HuH-7.5 (cell line): ENCODE measurements at regions not wholly inside any gene's neighbourhood (a gene's known extent, or its start where the extent isn't known, plus 50 kb on each side); places are given as distances from the start of the nearest gene placed in this dataset.
A peak's percentile ranks its signal among the peaks of the same experiment; 100 is the strongest.
"Not testable (repeated sequence)": the region's sequence is repeated elsewhere in the genome, so short reads cannot be mapped to it uniquely, and the experiment has no call there.

Source experiments
- DNase-seq: peaks from one replicate; pipeline ENCODE4 v3.0.0; 2011; ENCODE audit warnings: low spot score

DNA sequence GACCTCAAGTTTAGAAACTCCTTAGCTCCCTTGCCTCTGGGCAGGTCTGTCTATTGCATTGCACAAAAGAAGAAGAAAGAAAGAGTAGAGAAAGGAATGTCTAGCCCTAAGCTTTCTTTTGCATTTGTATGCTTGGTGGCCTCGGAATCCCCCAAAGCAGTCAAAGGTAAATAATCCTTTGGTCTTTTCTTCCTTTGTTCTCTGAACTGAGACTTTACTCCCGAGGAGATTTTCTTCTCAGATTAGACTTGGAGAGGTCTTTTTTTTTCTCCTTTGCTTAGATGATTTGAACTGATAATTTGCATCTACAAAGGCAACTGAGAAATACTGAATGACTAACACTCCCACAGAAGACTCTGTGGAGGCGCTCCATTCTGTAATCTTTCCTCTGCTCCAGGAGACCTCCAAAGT lies 93.2 kb downstream of the AKR1D1 start:
- no peak for DNase-seq

- DNase-seq = no peak
Measured at GRCh38 chr7:138170298-138170697, 94.0 kb downstream of the AKR1D1 start.

DNA sequence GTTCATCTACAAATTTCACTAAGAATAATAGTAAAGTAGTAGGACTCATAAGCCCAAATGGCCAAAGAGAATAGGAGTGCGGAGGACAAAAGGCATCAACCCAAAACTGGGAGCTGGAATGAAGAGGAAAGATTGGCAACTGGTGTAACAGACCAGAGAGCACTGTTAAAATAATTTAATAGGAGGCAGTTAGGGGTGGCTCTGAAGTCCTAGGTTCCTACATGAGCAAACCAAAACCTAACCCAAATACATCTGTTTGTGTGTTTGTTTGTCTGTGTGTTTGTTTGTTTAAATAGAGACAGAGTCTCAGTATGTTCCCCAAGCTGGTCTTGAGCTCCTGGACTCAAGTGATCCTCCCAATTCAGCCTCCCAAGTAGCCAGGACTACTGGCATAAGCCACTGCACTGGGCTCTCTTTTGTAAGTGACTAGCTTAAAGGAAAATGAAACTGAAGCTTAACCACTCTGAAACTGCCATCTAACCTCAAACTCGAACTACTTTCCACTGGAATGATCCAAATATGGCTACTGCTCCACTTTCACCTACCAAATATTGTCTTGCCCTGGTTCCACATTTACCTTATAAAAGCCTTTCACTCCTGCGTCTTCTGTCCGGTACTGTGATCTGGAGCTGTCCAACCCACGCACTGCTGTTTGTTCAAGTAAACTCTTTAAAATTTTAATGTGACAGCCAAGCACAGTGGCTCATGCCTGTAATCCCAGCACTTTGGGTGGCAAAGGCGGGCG lies 94.9 kb downstream of the AKR1D1 start:
- DNase-seq = no peak

DNA sequence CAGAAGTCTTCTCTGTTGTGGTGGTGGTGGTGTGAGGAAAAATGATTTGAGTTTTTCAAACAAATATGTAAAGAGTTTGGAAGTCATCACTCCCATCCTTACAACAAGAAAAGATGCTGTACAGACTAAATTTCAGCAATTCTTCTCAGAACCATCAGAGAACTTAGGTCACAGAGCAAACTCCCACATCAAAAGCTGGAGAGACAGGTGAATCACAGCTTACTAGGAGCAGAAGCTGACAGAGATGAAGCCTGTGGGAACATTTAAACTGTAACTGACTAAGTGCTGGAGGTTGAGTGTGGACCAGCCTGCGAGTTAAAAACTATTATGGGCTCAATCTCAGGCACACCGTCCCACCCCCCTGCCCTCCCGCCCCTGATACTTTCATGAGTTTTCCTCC lies 97.3 kb downstream of the AKR1D1 start:
- DNase-seq = no peak

GRCh38 chr7:138176060-138176459 lies 99.8 kb downstream of the AKR1D1 start:
- no peak for DNase-seq

GRCh38 chr7:138184191-138184590 lies 107.9 kb downstream of the AKR1D1 start:
- no peak for DNase-seq

DNA sequence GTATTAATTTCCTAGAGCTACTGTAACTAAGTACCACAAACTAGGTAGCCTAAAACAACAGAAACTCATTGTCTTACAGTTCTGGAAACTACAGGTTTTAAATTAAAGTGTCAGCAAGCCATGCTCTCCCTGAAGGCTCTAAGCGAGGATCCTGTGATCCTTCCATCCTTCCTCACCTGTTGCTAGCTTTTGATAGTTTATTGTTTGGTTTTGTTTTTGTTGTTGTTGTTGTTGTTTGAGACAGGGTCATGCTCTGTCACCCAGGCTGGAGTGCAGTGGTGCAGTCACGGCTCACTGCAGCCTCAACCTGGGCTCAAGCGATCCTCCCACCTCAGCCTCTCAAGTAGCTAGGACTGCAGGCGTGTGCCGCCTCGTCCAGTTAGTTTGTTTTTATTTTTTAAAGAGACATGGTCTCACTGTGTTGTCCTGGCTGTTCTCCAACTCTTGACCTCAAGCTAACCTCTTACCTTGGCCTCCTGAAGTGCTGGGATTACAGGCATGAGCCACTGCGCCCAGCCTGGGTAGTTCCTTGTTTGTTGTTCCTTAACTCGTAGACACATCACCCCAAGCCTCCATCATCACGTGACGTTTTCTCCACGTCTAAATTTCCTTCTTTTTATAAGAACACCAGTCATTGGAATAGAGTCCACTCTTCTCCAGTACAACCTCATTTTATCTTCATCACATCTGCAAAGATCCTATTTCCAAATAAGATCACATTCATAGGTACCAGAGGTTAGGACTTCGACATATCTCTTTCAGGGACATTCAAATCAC lies 109.1 kb downstream of the AKR1D1 start:
- no peak for DNase-seq

DNA sequence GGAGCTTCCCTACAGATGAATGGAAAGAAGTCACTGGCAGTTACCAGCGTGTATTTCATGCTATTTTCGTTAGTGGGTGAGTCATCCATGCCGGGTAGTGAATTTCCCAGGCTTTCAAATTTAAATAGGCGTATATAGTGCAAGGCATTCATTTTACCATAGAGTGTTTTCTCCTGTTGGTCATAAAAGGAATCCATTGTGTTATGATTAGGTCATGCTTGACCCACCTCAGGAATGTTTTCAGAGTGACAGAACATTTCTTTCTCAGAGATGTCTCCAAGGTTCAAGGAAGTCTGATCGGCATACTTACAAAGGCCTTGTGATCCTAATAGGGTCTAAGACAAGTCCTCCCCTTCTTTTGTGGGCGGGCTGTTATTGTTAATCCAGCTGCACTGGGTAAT lies 110.7 kb downstream of the AKR1D1 start:
- no peak for DNase-seq

- no peak for DNase-seq
Measured at GRCh38 chr7:138188290-138188858, 112.1 kb downstream of the AKR1D1 start.

GRCh38 chr7:138194567-138194966 lies 118.3 kb downstream of the AKR1D1 start:
- DNase-seq = no peak

DNA sequence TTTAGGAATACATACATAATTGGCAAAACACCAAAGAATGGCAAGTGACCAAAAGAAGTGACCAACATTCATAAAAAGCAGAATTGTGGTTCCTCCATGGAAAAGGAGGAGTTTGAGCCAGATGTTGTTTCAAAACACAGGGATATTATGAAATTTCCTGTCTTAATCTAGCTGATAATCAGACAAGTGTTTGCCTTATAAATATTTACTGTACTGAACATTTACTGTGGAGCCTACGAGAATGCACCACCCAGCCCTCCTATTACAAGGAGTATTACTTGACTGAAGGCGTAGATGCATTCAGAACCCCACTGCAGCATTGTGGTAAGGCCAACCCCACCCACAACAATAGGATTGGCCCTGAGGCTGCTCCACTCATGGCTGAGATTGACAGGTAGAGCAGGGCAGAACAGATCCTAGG lies 118.9 kb downstream of the AKR1D1 start:
- peak; percentile 14 for DNase-seq

DNA sequence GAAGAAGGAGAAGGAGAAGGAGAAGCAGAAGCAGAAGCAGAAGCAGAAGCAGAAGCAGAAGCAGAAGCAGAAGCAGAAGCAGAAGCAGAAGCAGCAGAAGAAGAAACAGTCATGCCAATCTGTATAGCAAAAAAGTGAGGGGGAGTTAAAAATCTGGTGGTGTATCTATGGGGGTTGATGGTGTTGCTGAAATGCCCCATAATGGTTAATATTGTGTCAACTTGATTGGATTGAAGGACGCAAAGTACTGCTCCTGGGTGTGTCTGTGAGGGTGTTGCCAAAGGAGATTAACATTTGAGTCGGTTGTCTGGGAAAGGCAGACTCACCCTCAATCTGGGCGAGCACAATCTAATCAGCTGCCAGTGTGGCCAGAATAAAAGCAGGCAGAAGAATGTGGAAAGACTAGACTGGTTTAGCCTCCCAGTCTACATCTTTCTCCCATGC lies 120.3 kb downstream of the AKR1D1 start:
- DNase-seq = not testable (repeated sequence)

- no peak for DNase-seq
Measured at GRCh38 chr7:138196971-138197896, 121.0 kb downstream of the AKR1D1 start.

DNA sequence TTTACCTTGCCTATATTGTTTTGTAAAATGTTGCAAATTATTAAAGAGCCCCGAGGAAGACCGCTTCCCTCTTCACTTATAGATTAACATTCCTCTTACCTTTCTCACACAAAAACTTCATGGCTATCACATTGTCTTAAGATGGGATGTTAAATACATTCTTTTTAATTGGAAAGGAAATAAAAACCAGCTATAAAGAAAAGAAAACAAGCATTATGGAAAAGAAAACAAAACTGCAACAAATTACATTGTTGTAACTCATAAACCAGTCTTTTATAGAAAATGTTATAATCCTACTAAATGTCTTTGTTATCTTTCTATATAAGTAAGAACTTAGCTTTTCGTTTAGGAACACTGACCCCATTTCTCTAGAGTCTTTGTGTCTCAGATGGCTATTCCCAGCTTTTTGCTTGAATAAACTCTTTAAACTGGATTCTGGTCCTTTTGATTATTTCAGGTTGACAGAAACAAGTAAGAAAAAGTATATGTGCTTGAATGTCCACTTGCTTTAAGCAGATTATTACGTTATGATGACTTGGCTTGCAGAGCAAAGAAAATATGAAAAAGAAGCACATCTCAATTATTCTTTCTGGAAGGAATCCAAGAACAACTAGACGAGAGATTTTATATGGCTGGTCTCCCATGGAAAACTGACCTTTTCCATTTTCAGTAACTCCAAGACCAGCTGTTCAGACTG lies 128.2 kb downstream of the AKR1D1 start:
- DNase-seq = no peak

GRCh38 chr7:138204982-138205298 lies 128.7 kb downstream of the AKR1D1 start:
- DNase-seq = no peak

DNA sequence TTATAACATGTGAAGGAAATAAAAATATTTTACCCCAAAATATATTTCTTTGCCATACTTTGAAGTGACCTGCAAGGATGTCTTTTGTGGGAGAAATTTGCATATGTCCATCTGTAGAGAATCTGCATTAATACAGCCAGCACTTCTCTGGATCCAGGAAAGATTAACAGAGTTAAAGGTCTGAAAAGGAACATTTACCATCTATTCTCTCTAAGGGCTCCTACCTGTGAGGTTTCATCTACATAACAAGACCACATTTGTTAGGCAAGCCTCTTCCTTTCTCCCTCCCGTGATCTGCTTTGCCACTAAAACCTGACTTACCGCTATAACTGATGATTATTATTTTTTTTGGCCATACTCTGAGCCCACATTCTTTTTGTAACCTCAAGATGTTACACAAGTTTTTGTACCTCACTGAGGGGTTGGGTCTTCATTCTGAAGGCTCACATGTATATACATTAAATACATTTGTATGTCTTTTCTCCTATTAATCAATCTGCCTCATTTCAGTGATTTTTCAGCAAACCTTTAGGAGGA lies 129.4 kb downstream of the AKR1D1 start:
- DNase-seq = no peak

DNA sequence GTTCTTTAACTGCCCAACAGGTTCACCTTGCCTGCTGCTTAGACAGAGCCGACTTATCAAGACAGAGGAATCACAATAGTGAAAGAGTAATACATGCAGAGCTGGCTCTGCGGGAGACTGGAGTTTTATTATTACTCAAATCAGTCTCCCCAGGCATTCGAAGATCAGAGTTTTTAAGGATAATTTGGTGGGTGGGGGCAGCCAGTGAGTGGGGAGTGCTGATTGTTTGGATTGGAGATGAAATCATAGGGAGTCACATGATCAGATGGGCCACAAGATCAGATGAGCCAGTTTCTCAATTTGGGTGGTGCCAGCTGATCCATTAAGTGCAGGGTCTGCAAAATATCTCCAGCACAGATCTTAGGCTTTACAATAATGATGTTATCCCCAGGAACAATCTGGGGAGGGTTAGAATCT lies 131.3 kb downstream of the AKR1D1 start:
- no peak for DNase-seq

DNA sequence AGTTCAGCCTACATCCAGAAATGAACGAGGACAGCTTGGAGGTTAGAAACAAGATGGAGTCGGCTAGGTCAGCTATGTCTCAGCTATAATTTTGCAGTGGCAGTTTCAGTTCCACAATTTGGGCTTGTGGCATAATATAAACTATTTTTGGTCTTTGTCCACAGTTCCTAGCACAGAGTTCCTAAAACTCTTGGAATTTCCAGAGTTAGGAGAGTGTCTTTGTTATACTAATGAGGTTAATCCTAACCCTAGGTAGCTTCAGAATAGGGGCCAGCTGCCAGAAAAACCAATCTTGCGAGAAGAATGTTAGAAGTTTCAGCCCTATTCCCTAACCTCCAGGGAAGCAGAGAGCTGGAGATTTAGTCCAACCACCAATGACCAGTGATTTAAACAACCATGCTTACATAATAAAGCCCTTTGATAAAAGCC lies 131.9 kb downstream of the AKR1D1 start:
- DNase-seq = no peak

DNA sequence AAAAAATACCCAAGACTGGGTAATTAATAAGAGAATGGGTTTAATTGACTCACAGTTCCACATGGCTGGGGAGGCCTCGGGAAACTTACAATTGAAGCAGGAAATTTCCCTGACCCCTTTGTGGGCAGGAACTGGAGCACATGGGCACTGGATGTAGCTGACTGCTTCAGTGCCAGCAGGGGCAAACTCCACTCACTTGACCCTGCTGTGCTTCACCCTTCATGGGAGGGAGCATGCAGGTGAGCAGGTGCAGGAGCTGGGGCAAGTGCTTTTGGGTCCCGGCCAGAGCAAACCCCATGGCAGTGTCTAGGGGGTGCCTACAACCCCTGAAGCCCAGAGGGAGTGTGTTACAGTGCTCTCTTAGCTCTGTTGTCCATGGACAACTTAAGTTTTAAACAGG lies 132.6 kb downstream of the AKR1D1 start:
- no peak for DNase-seq

DNA sequence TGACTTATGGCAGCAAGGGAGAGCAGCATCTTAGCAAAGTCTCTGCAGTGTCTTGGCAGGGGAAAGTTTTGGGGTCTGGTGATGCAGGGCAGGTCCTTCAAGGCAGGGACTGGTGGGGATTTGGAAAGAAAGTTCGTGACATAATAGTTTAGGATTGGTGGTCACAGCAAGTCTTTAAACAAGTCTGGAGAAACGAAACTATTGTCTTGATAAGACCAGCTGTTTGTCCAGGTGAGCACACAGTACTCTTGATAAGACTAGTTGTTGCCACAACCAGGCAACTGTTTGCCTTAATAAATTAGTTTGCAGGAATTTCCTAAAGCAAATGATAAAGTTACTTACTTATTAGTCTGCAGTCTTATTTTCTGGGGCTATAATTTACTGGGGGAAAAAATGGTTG lies 136.1 kb downstream of the AKR1D1 start:
- DNase-seq = no peak

DNA sequence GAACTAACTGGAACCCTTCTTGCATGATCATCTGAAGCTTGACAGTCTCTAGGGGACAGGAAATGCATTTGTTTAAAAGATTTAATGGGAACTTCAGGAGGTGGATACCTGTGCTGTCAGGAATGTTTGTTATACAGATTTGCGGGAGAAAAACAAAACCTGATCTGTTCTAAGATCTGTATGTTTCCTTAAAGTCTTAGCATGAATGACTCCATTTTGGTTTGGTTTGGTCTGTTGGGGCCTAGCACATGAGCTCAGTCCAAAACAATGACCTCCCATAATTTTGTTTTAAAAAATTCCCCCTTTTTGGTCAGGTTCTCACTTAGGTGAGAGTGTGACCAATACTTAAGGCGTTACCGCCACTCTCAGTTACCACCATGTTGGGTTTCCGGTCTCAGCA lies 138.7 kb downstream of the AKR1D1 start:
- DNase-seq = no peak
